ENCODE measurements at regions not wholly inside any gene's neighbourhood (a gene's known extent, or its start where the extent isn't known, plus 50 kb on each side); places are given as distances from the start of the nearest gene placed in this dataset.

GRCh38 chr5:88130211-88130815 is 138.3 kb downstream of the TMEM161B start:
- Histone ChIP-seq H3K79me2 (ENCODE audit: control insufficient read depth, insufficient read depth, low read length) (no peaks in the 10 kb centered on the region), H3K36me3 (ENCODE audit: control insufficient read depth, insufficient read depth, low read length) (no peaks in the 10 kb centered on the region), H3K27ac (ENCODE audit: extremely low read depth, low read depth, low read length) (no peak overlapping the region), H3K9ac (ENCODE audit: insufficient read depth in 1 of 2, low read depth in 2 of 2, low read length in 2 of 2) (no peak overlapping the region), H3K4me3 (no peak overlapping the region), H4K20me1 (replicated peaks; ENCODE audit: control insufficient read depth, insufficient read depth, low read length) (no peaks in the 10 kb centered on the region), H3K4me1 (replicated peaks in 1 of 2; ENCODE audit: control insufficient read depth in 2 of 2, insufficient read depth in 2 of 2, low read length in 2 of 2) (no peaks in the 10 kb centered on the region), H3K9me3 (replicated peaks; ENCODE audit: control insufficient read depth, insufficient read depth, low read depth, low read length) (no peaks in the 10 kb centered on the region), H3K4me2 (ENCODE audit: insufficient read depth, low read length) (no peak overlapping the region), H3K27me3 (ENCODE audit: control insufficient read depth in 2 of 2, insufficient read depth in 2 of 2, low read length in 2 of 2) (no peaks in the 10 kb centered on the region), H2AFZ (ENCODE audit: low read depth, low read length) (no peak overlapping the region), H3K9me1 (ENCODE audit: control insufficient read depth, insufficient read depth, low read length) (no peaks in the 10 kb centered on the region)
- ATAC-seq (no peak), DNase-seq (ENCODE audit: extremely low read depth in 1 of 4, low spot score in 3 of 4) (no peak), FAIRE-seq (no peak)
- CTCF ChIA-PET (ENCODE audit: low intra/inter-chr PET ratio): no interaction called here
- TF ChIP-seq ZNF134 (CRISPR knock-in tag; conservative IDR thresholded peaks at IDR 0.05) (no peak), CEBPG (CRISPR knock-in tag; IDR thresholded peaks at IDR 0.05) (no peak), CEBPG (tag; conservative IDR thresholded peaks at IDR 0.05 in 1 of 2, IDR thresholded peaks at IDR 0.05 in 1 of 2) (peak; percentile 17 to 35; a peak in 1 of 4 replicates), TAF9B (IDR thresholded peaks at IDR 0.05; ENCODE audit: partially characterized antibody) (no peak), CEBPB (tag; IDR thresholded peaks at IDR 0.05) (0 out of 2 replicates have a peak, but pooled peaks have one; percentile 25), GABPA (tag; conservative IDR thresholded peaks at IDR 0.05; ENCODE audit: low read depth) (0 out of 2 replicates have a peak, but pooled peaks have one; percentile 25), ZBTB33 (CRISPR knock-in tag; IDR thresholded peaks at IDR 0.05) (no peak)
- WGBS (ENCODE audit: insufficient coverage, low coverage, missing lambda C conversion rate): 7% methylated on average over 5 of the region's 5 CpGs
- in situ Hi-C loops (cut with MboI): no loop called here
- intact Hi-C loops (cut with micrococcal nuclease): no loop called here
- POLR2A ChIA-PET: no interaction called here
- no TSS peak for BruUV-seq (replicated peaks)

Measured in K562 (cell line).